ENCODE measurements at regions not wholly inside any gene's neighbourhood (a gene's known extent, or its start where the extent isn't known, plus 50 kb on each side); places are given as distances from the start of the nearest gene placed in this dataset.

GRCh38 chr1:172897738-172898137 is 153.0 kb downstream of the TNFSF18 start:
- no peak for TF ChIP-seq CTCF (IDR thresholded peaks at IDR 0.05)

GRCh38 chr1:172898866-172899265 is 151.9 kb downstream of the TNFSF18 start:
- TF ChIP-seq CTCF (IDR thresholded peaks at IDR 0.05) = no peak

GRCh38 chr1:172900376-172900997 is 150.3 kb downstream of the TNFSF18 start:
- TF ChIP-seq CTCF (IDR thresholded peaks at IDR 0.05) = no peak

- no peak for TF ChIP-seq CTCF (IDR thresholded peaks at IDR 0.05)
Measured at GRCh38 chr1:172902200-172902599, 148.5 kb downstream of the TNFSF18 start.

GRCh38 chr1:172902861-172903381 is 147.8 kb downstream of the TNFSF18 start:
- no peak for TF ChIP-seq CTCF (IDR thresholded peaks at IDR 0.05)

- TF ChIP-seq CTCF (IDR thresholded peaks at IDR 0.05) = no peak
Measured at GRCh38 chr1:172903581-172904220, 147.0 kb downstream of the TNFSF18 start.

GRCh38 chr1:172905452-172905851 is 145.3 kb downstream of the TNFSF18 start:
- no peak for TF ChIP-seq CTCF (IDR thresholded peaks at IDR 0.05)

All from LNCAP (cell line).